ENCODE measurements at regions not wholly inside any gene's neighbourhood (a gene's known extent, or its start where the extent isn't known, plus 50 kb on each side); places are given as distances from the start of the nearest gene placed in this dataset.

GRCh38 chr18:41530970-41531369 lies 424.1 kb upstream of the PIK3C3 start:
- no peak for DNase-seq
- Mint-ChIP-seq H3K4me3 (no peak overlapping the region), H3K9me3 (peaks cover 7% of the 10 kb centered on the region), H3K36me3 (ENCODE audit: low read depth) (peaks cover 7% of the 10 kb centered on the region), H3K4me1 (no peaks in the 10 kb centered on the region), H3K27me3 (ENCODE audit: insufficient read depth) (no peaks in the 10 kb centered on the region), H3K27ac (no peak overlapping the region)
- Histone ChIP-seq H3K36me3 (ENCODE audit: control insufficient read depth, insufficient read depth, low read length) (no peaks in the 10 kb centered on the region), H3K27ac (ENCODE audit: low read depth, low read length) (no peak overlapping the region), H3K27me3 (ENCODE audit: control insufficient read depth, insufficient read depth, low read length, poor library complexity, severe bottlenecking) (no peaks in the 10 kb centered on the region), H3K9me3 (ENCODE audit: control insufficient read depth, low read length) (no peaks in the 10 kb centered on the region), H3K4me1 (ENCODE audit: control insufficient read depth, insufficient read depth, low read length) (no peaks in the 10 kb centered on the region), H3K9ac (ENCODE audit: extremely low read depth, low read length, poor library complexity, severe bottlenecking) (no peak overlapping the region), H3K4me3 (ENCODE audit: low read length) (no peak overlapping the region)
- 100% methylated on average over 1 of the region's 1 CpG; no CpG with 5 or more reads in 1 of the 2 experiments for WGBS, 2 experiments (ENCODE audit: insufficient coverage in 1 of 2, insufficient read length in 1 of 2)
- TF ChIP-seq CTCF (conservative IDR thresholded peaks at IDR 0.05), result no peak

GRCh38 chr18:41529093-41529492 lies 425.9 kb upstream of the PIK3C3 start:
- H3K4me3 ChIP-seq (ENCODE audit: low read length), result no peak overlapping the region
- no peaks in the 10 kb centered on the region for H3K27me3 Mint-ChIP-seq (ENCODE audit: insufficient read depth)
- no peaks in the 10 kb centered on the region for H3K36me3 ChIP-seq (ENCODE audit: control insufficient read depth, insufficient read depth, low read length)
- H3K4me3 Mint-ChIP-seq, result no peak overlapping the region
- no peak overlapping the region for H3K9ac ChIP-seq (ENCODE audit: extremely low read depth, low read length, poor library complexity, severe bottlenecking)
- H3K36me3 Mint-ChIP-seq (ENCODE audit: low read depth), result peaks cover 7% of the 10 kb centered on the region
- peaks cover 3% of the 10 kb centered on the region for H3K4me1 Mint-ChIP-seq
- H3K27ac ChIP-seq (ENCODE audit: low read depth, low read length), result no peak overlapping the region
- no peak overlapping the region for H3K27ac Mint-ChIP-seq
- 95 to 100% methylated on average over 1 to 2 of the region's 2 CpGs for WGBS, 2 experiments (ENCODE audit: insufficient coverage in 1 of 2, insufficient read length in 1 of 2)
- DNase-seq, result no peak
- TF ChIP-seq CTCF (conservative IDR thresholded peaks at IDR 0.05), result no peak
- no peaks in the 10 kb centered on the region for H3K27me3 ChIP-seq (ENCODE audit: control insufficient read depth, insufficient read depth, low read length, poor library complexity, severe bottlenecking)
- no peaks in the 10 kb centered on the region for H3K9me3 ChIP-seq (ENCODE audit: control insufficient read depth, low read length)
- H3K4me1 ChIP-seq (ENCODE audit: control insufficient read depth, insufficient read depth, low read length), result no peaks in the 10 kb centered on the region
- H3K9me3 Mint-ChIP-seq, result peaks cover 7% of the 10 kb centered on the region

GRCh38 chr18:41526054-41526453 lies 429.0 kb upstream of the PIK3C3 start:
- H3K9me3 Mint-ChIP-seq, result peaks cover 7% of the 10 kb centered on the region
- DNase-seq, result no peak
- H3K4me1 Mint-ChIP-seq, result peaks cover 3% of the 10 kb centered on the region
- Histone ChIP-seq H3K36me3 (ENCODE audit: control insufficient read depth, insufficient read depth, low read length) (no peaks in the 10 kb centered on the region), H3K27ac (ENCODE audit: low read depth, low read length) (no peak overlapping the region), H3K9ac (ENCODE audit: extremely low read depth, low read length, poor library complexity, severe bottlenecking) (no peak overlapping the region), H3K4me3 (ENCODE audit: low read length) (no peak overlapping the region), H3K27me3 (ENCODE audit: control insufficient read depth, insufficient read depth, low read length, poor library complexity, severe bottlenecking) (no peaks in the 10 kb centered on the region), H3K4me1 (ENCODE audit: control insufficient read depth, insufficient read depth, low read length) (no peaks in the 10 kb centered on the region), H3K9me3 (ENCODE audit: control insufficient read depth, low read length) (no peaks in the 10 kb centered on the region)
- no peak overlapping the region for H3K4me3 Mint-ChIP-seq
- WGBS, 2 experiments (ENCODE audit: insufficient coverage in 1 of 2, insufficient read length in 1 of 2), result 96 to 100% methylated on average over 1 of the region's 1 CpG
- no peak overlapping the region for H3K27ac Mint-ChIP-seq
- TF ChIP-seq CTCF (conservative IDR thresholded peaks at IDR 0.05), result no peak
- H3K27me3 Mint-ChIP-seq (ENCODE audit: insufficient read depth), result no peaks in the 10 kb centered on the region
- H3K36me3 Mint-ChIP-seq (ENCODE audit: low read depth), result peaks cover 7% of the 10 kb centered on the region

Data from endodermal cell (in vitro differentiated cells).